Activated naive CD8-positive, alpha-beta T cell treated with anti-CD3 and anti-CD28 coated beads for 36 hours (primary cell): ENCODE measurements at regions not wholly inside any gene's neighbourhood (a gene's known extent, or its start where the extent isn't known, plus 50 kb on each side); places are given as distances from the start of the nearest gene placed in this dataset.
"Not testable (repeated sequence)": the region's sequence is repeated elsewhere in the genome, so short reads cannot be mapped to it uniquely, and the experiment has no call there.

Source experiments
- DNase-seq: peaks from one replicate; pipeline ENCODE4 v3.0.0; 2021
- H3K27ac Mint-ChIP-seq: one replicate; pipeline ENCODE4 v1.8.0; 2022; ENCODE audit warnings: mild to moderate bottlenecking, moderate library complexity, mixed read lengths
- H3K27me3 Mint-ChIP-seq: one replicate; pipeline ENCODE4 v1.8.0; 2022; ENCODE audit warnings: mild to moderate bottlenecking, mixed read lengths
- H3K36me3 Mint-ChIP-seq: one replicate; pipeline ENCODE4 v1.8.0; 2021; ENCODE audit warnings: mild to moderate bottlenecking, mixed read lengths
- H3K4me1 Mint-ChIP-seq: one replicate; pipeline ENCODE4 v1.8.0; 2021; ENCODE audit warnings: mixed read lengths
- H3K4me3 Mint-ChIP-seq: one replicate; pipeline ENCODE4 v1.8.0; 2022; ENCODE audit warnings: mild to moderate bottlenecking, moderate library complexity, mixed read lengths
- H3K9me3 Mint-ChIP-seq: one replicate; pipeline ENCODE4 v1.8.0; 2022; ENCODE audit warnings: mixed read lengths

GRCh38 chr1:190616235-190616634 lies 138.6 kb upstream of the BRINP3 start:
- H3K9me3 Mint-ChIP-seq, result peaks cover 13% of the 10 kb centered on the region
- H3K4me3 Mint-ChIP-seq, result no peak overlapping the region
- no peaks in the 10 kb centered on the region for H3K4me1 Mint-ChIP-seq
- no peaks in the 10 kb centered on the region for H3K27me3 Mint-ChIP-seq
- H3K36me3 Mint-ChIP-seq, result no peaks in the 10 kb centered on the region
- DNase-seq, result no peak
- no peak overlapping the region for H3K27ac Mint-ChIP-seq

GRCh38 chr1:190619724-190620123 lies 142.1 kb upstream of the BRINP3 start:
- Mint-ChIP-seq H3K9me3 (peaks cover 11% of the 10 kb centered on the region), H3K27ac (no peak overlapping the region), H3K36me3 (no peaks in the 10 kb centered on the region), H3K4me1 (no peaks in the 10 kb centered on the region), H3K4me3 (no peak overlapping the region), H3K27me3 (no peaks in the 10 kb centered on the region)
- no peak for DNase-seq

- H3K4me3 Mint-ChIP-seq, result no peak overlapping the region
- H3K4me1 Mint-ChIP-seq, result no peaks in the 10 kb centered on the region
- no peaks in the 10 kb centered on the region for H3K36me3 Mint-ChIP-seq
- H3K27ac Mint-ChIP-seq, result no peak overlapping the region
- no peak for DNase-seq
- no peaks in the 10 kb centered on the region for H3K27me3 Mint-ChIP-seq
- peaks cover 13% of the 10 kb centered on the region for H3K9me3 Mint-ChIP-seq
These were observed 155.8 kb upstream of the BRINP3 start for GRCh38 chr1:190633488-190633887.

GRCh38 chr1:190634134-190634533 lies 156.5 kb upstream of the BRINP3 start:
- DNase-seq, result no peak
- Mint-ChIP-seq H3K4me1 (no peaks in the 10 kb centered on the region), H3K27me3 (no peaks in the 10 kb centered on the region), H3K4me3 (no peak overlapping the region), H3K36me3 (no peaks in the 10 kb centered on the region), H3K27ac (no peak overlapping the region), H3K9me3 (peaks cover 13% of the 10 kb centered on the region)

- DNase-seq, result no peak
- Mint-ChIP-seq H3K4me1 (no peaks in the 10 kb centered on the region), H3K27me3 (no peaks in the 10 kb centered on the region), H3K9me3 (peaks cover 8% of the 10 kb centered on the region), H3K36me3 (no peaks in the 10 kb centered on the region), H3K27ac (no peak overlapping the region), H3K4me3 (no peak overlapping the region)
These were observed 171.9 kb upstream of the BRINP3 start for GRCh38 chr1:190649553-190649952.

GRCh38 chr1:190658907-190659306 lies 181.2 kb upstream of the BRINP3 start:
- Mint-ChIP-seq H3K36me3 (no peaks in the 10 kb centered on the region), H3K4me3 (no peak overlapping the region), H3K9me3 (no peaks in the 10 kb centered on the region), H3K27ac (no peak overlapping the region), H3K27me3 (no peaks in the 10 kb centered on the region), H3K4me1 (no peaks in the 10 kb centered on the region)
- DNase-seq, result no peak

GRCh38 chr1:190663962-190664361 lies 186.3 kb upstream of the BRINP3 start:
- Mint-ChIP-seq H3K27me3 (no peaks in the 10 kb centered on the region), H3K9me3 (no peaks in the 10 kb centered on the region), H3K4me1 (no peaks in the 10 kb centered on the region), H3K27ac (no peak overlapping the region), H3K4me3 (no peak overlapping the region), H3K36me3 (no peaks in the 10 kb centered on the region)
- no peak for DNase-seq

- Mint-ChIP-seq H3K27ac (no peak overlapping the region), H3K9me3 (no peaks in the 10 kb centered on the region), H3K27me3 (no peaks in the 10 kb centered on the region), H3K36me3 (no peaks in the 10 kb centered on the region), H3K4me1 (no peaks in the 10 kb centered on the region), H3K4me3 (no peak overlapping the region)
- no peak for DNase-seq
These were observed 187.4 kb upstream of the BRINP3 start for GRCh38 chr1:190665045-190665444.

- H3K9me3 Mint-ChIP-seq, result no peaks in the 10 kb centered on the region
- no peaks in the 10 kb centered on the region for H3K4me1 Mint-ChIP-seq
- no peaks in the 10 kb centered on the region for H3K27me3 Mint-ChIP-seq
- no peak for DNase-seq
- H3K27ac Mint-ChIP-seq, result no peak overlapping the region
- no peak overlapping the region for H3K4me3 Mint-ChIP-seq
- no peaks in the 10 kb centered on the region for H3K36me3 Mint-ChIP-seq
These were observed 190.2 kb upstream of the BRINP3 start for GRCh38 chr1:190667914-190668313.

- peaks cover 2% of the 10 kb centered on the region for H3K9me3 Mint-ChIP-seq
- H3K27ac Mint-ChIP-seq, result no peak overlapping the region
- H3K4me1 Mint-ChIP-seq, result no peaks in the 10 kb centered on the region
- no peaks in the 10 kb centered on the region for H3K27me3 Mint-ChIP-seq
- DNase-seq, result no peak
- no peaks in the 10 kb centered on the region for H3K36me3 Mint-ChIP-seq
- H3K4me3 Mint-ChIP-seq, result no peak overlapping the region
These were observed 201.4 kb upstream of the BRINP3 start for GRCh38 chr1:190679044-190679443.

GRCh38 chr1:190679454-190679853 lies 201.8 kb upstream of the BRINP3 start:
- Mint-ChIP-seq H3K9me3 (peaks cover 2% of the 10 kb centered on the region), H3K4me1 (no peaks in the 10 kb centered on the region), H3K36me3 (no peaks in the 10 kb centered on the region), H3K4me3 (no peak overlapping the region), H3K27ac (no peak overlapping the region), H3K27me3 (no peaks in the 10 kb centered on the region)
- no peak for DNase-seq

GRCh38 chr1:190679983-190680382 lies 202.3 kb upstream of the BRINP3 start:
- H3K27ac Mint-ChIP-seq, result no peak overlapping the region
- no peak overlapping the region for H3K4me3 Mint-ChIP-seq
- no peaks in the 10 kb centered on the region for H3K27me3 Mint-ChIP-seq
- H3K4me1 Mint-ChIP-seq, result no peaks in the 10 kb centered on the region
- DNase-seq, result no peak
- H3K36me3 Mint-ChIP-seq, result no peaks in the 10 kb centered on the region
- H3K9me3 Mint-ChIP-seq, result peaks cover 2% of the 10 kb centered on the region

GRCh38 chr1:190685676-190686075 lies 208.0 kb upstream of the BRINP3 start:
- Mint-ChIP-seq H3K4me3 (no peak overlapping the region), H3K36me3 (no peaks in the 10 kb centered on the region), H3K27me3 (no peaks in the 10 kb centered on the region), H3K27ac (no peak overlapping the region), H3K4me1 (no peaks in the 10 kb centered on the region), H3K9me3 (peaks cover 4% of the 10 kb centered on the region)
- no peak for DNase-seq

GRCh38 chr1:190688096-190688495 lies 210.4 kb upstream of the BRINP3 start:
- no peak for DNase-seq
- Mint-ChIP-seq H3K4me3 (no peak overlapping the region), H3K9me3 (peaks cover 15% of the 10 kb centered on the region), H3K4me1 (no peaks in the 10 kb centered on the region), H3K27me3 (no peaks in the 10 kb centered on the region), H3K27ac (no peak overlapping the region), H3K36me3 (no peaks in the 10 kb centered on the region)

- not testable (repeated sequence) for H3K4me3 Mint-ChIP-seq, H3K27ac Mint-ChIP-seq, H3K9me3 Mint-ChIP-seq, DNase-seq, H3K4me1 Mint-ChIP-seq, H3K27me3 Mint-ChIP-seq, H3K36me3 Mint-ChIP-seq
These were observed 220.8 kb upstream of the BRINP3 start for GRCh38 chr1:190698488-190698887.

- Mint-ChIP-seq H3K4me1 (no peaks in the 10 kb centered on the region), H3K4me3 (no peak overlapping the region), H3K36me3 (no peaks in the 10 kb centered on the region), H3K9me3 (peaks cover 7% of the 10 kb centered on the region), H3K27ac (peak overlapping the region; percentile 27), H3K27me3 (no peaks in the 10 kb centered on the region)
- peak; percentile 0 for DNase-seq
These were observed 221.5 kb upstream of the BRINP3 start for GRCh38 chr1:190699165-190699564.
